MCF 10A (cell line): ENCODE measurements at regions not wholly inside any gene's neighbourhood (a gene's known extent, or its start where the extent isn't known, plus 50 kb on each side); places are given as distances from the start of the nearest gene placed in this dataset.

ENCODE experiments used
- BruUV-seq: library from RNA; stranded (reverse); fragments of 400-500 nt; replicated peaks from 2 replicates; lab custom pipeline; 2021; lab: Mats Ljungman, UMichigan
- CTCF ChIA-PET: fragments of 300-600 bp; sonication (Branson Sonifier 250); formaldehyde crosslinking; extraction: SDS; loops from one replicate; lab custom pipeline; 2021; ENCODE audit warnings: antibody characterized with exemption, inconsistent platforms; lab: Yijun Ruan, JAX
- POLR2A ChIA-PET: fragments of 300-600, 350-650 bp; sonication (Branson Sonifier 250); formaldehyde crosslinking; extraction: SDS; loops from one replicate; lab custom pipeline; 2020; ENCODE audit warnings: antibody characterized with exemption, inconsistent platforms; lab: Yijun Ruan, JAX
- DNase-seq: peaks from one replicate; pipeline ENCODE4 v3.0.0-alpha.2; 2018; ENCODE audit not compliant: unreplicated experiment
- H3K27ac Mint-ChIP-seq: one replicate; pipeline ENCODE4 v1.8.0; 2022; ENCODE audit warnings: mild to moderate bottlenecking, low read depth, mixed read lengths; ENCODE audit not compliant: unreplicated experiment
- H3K27me3 Mint-ChIP-seq: one replicate; pipeline ENCODE4 v1.8.0; 2022; ENCODE audit warnings: mixed read lengths; ENCODE audit not compliant: insufficient read depth, unreplicated experiment
- H3K36me3 Mint-ChIP-seq: one replicate; pipeline ENCODE4 v1.8.0; 2022; ENCODE audit warnings: mild to moderate bottlenecking, moderate library complexity, mixed read lengths; ENCODE audit not compliant: insufficient read depth, unreplicated experiment
- H3K4me1 Mint-ChIP-seq: one replicate; pipeline ENCODE4 v1.8.0; 2022; ENCODE audit warnings: mixed read lengths; ENCODE audit not compliant: insufficient read depth, unreplicated experiment
- H3K4me3 Mint-ChIP-seq: one replicate; pipeline ENCODE4 v1.8.0; 2022; ENCODE audit warnings: mild to moderate bottlenecking, moderate library complexity, mixed read lengths; ENCODE audit not compliant: unreplicated experiment
- H3K9me3 Mint-ChIP-seq: one replicate; pipeline ENCODE4 v1.8.0; 2022; ENCODE audit warnings: mixed read lengths; ENCODE audit not compliant: unreplicated experiment
- CTCF ChIP-seq: fragments of 200-600 bp; IDR thresholded peaks from one replicate; pipeline ENCODE4 v1.8.0; 2022; ENCODE audit warnings: antibody characterized with exemption, mild to moderate bottlenecking; ENCODE audit not compliant: unreplicated experiment
- intact Hi-C: fragments of 100-400 bp; cut with micrococcal nuclease; formaldehyde crosslinking; loops from 2 replicates; pipeline ENCODE4 v1.14.1; 2022

DNA sequence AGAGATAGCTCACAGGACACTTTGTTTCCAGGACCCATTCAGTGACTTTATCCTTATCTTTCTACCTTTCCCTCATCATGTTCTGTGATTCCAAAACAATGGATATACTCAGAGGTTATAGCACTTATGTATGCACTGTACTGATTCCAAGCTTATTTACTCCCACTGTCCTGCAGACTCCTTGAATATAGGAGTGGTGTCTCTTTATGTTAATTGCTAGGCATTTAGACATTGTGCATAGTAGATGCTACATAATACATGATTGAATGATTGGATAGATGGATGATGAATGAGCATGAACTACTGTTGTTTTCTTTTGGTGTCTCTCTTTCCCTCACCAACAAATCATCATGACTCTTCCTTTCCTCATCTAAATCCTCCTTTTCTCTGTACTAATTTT is 279.1 kb upstream of the RAG2 start:
- Mint-ChIP-seq H3K4me1 (no peaks in the 10 kb centered on the region), H3K27ac (no peak overlapping the region), H3K27me3 (no peaks in the 10 kb centered on the region), H3K9me3 (no peaks in the 10 kb centered on the region), H3K4me3 (no peak overlapping the region), H3K36me3 (no peaks in the 10 kb centered on the region)
- BruUV-seq: no TSS peak
- ChIA-PET CTCF (interaction anchor here (0.5 to 0.8 kb wide), 3 partner anchors 67 to 850 kb away, joined by 3 to 6 read pairs (median 3); no protein-coding TSS in a partner anchor), POLR2A (no interaction called here)
- DNase-seq: no peak
- intact Hi-C loops: no loop called here
- TF ChIP-seq CTCF: no peak

DNA sequence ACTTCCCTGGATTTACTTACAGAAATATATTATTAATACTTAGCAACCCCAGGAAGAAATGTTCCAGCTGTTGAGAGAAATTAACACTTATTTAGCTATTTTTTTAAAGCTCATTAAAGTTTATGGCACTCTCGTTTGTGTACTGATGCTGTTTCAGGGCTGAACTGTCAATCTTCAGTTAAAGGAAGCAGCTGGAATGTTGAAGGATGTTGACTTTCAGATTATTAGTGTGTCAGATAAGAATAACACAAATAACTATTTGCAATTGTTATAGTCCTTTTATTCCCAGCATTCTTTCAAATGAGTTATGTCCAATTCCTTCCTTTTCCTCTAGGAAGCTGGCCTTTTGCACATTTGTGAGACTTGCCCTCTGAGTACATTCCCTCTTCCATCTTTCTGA is 278.2 kb upstream of the RAG2 start:
- Mint-ChIP-seq H3K27ac (no peak overlapping the region), H3K27me3 (no peaks in the 10 kb centered on the region), H3K36me3 (no peaks in the 10 kb centered on the region), H3K4me3 (no peak overlapping the region), H3K9me3 (no peaks in the 10 kb centered on the region), H3K4me1 (no peaks in the 10 kb centered on the region)
- no peak for TF ChIP-seq CTCF
- CTCF ChIA-PET: interaction anchor here (0.8 kb wide), 1 partner anchor 129 kb away, joined by 3 read pairs; no protein-coding TSS in a partner anchor
- POLR2A ChIA-PET: no interaction called here
- intact Hi-C loops: no loop called here
- no peak for DNase-seq
- BruUV-seq: no TSS peak

DNA sequence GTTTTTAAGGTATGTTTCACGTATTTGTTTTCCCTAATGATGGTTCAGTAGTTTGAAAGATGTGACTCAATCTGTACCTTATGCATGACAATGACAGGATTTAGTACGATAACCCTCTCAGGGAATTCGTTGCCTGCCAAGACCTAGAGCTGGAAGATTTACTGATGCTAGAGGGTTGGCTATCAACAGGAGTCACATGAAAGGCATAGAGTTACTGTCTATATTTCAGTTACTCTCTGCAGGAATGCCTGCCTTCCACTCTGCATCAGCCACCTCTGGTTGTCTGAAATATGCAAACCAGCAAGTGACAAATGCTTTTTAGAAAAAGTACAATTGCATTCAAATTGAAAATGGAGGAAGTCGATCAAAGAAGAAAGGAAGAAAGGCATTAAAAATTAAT is 276.3 kb upstream of the RAG2 start:
- H3K4me1 Mint-ChIP-seq: no peaks in the 10 kb centered on the region
- no peak overlapping the region for H3K27ac Mint-ChIP-seq
- ChIA-PET POLR2A (interaction anchor here (0.6 kb wide), 1 partner anchor 89 kb away, joined by 3 read pairs; no protein-coding TSS in a partner anchor), CTCF (no interaction called here)
- no peak for TF ChIP-seq CTCF
- no TSS peak for BruUV-seq
- no peaks in the 10 kb centered on the region for H3K9me3 Mint-ChIP-seq
- H3K4me3 Mint-ChIP-seq: no peak overlapping the region
- no peak for DNase-seq
- no peaks in the 10 kb centered on the region for H3K27me3 Mint-ChIP-seq
- intact Hi-C loops: no loop called here
- H3K36me3 Mint-ChIP-seq: no peaks in the 10 kb centered on the region

DNA sequence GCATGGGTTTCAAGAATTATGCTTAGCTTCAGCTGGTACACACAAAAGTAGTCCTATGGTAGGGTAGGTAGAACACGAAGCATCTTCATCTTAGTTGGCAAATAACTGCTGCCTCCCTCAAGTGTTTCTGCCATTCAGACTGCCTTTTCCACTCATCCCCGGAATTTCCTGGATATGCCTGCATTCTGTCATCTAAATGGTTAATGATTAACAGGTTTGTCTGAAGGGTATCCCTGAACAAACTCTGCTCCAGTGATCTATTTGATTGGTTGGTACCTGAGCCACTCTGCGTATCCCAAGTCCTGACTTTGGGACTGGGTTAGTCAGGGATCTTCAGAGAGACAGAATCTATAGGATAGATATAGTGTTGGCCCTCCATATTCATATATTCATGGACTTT is 272.3 kb upstream of the RAG2 start:
- no peak overlapping the region for H3K4me3 Mint-ChIP-seq
- CTCF ChIA-PET: interaction anchor here (1.0 kb wide), 2 partner anchors 22 to 124 kb away, joined by 3 read pairs; no protein-coding TSS in a partner anchor
- H3K27ac Mint-ChIP-seq: no peak overlapping the region
- TF ChIP-seq CTCF: no peak
- POLR2A ChIA-PET: no interaction called here
- H3K27me3 Mint-ChIP-seq: no peaks in the 10 kb centered on the region
- H3K9me3 Mint-ChIP-seq: no peaks in the 10 kb centered on the region
- intact Hi-C loops: no loop called here
- no peak for DNase-seq
- H3K4me1 Mint-ChIP-seq: no peaks in the 10 kb centered on the region
- no peaks in the 10 kb centered on the region for H3K36me3 Mint-ChIP-seq
- no TSS peak for BruUV-seq
